Nephron (organoid): ENCODE measurements at regions not wholly inside any gene's neighbourhood (a gene's known extent, or its start where the extent isn't known, plus 50 kb on each side); places are given as distances from the start of the nearest gene placed in this dataset.

Experiments used
- H3K27ac Mint-ChIP-seq, 3 experiments: 2 replicates each; pipeline ENCODE4 v1.8.0; 2020; ENCODE audit warnings: mixed read lengths in 3 of 3, mild to moderate bottlenecking in 2 of 3, moderate library complexity in 1 of 3
- H3K27me3 Mint-ChIP-seq: 2 replicates; pipeline ENCODE4 v1.8.0; 2021; ENCODE audit warnings: low read depth, mild to moderate bottlenecking, moderate library complexity, mixed read lengths
- H3K36me3 Mint-ChIP-seq: 2 replicates; pipeline ENCODE4 v1.8.0; 2020; ENCODE audit warnings: low read depth, mixed read lengths
- H3K4me1 Mint-ChIP-seq: 2 replicates; pipeline ENCODE4 v1.8.0; 2020; ENCODE audit warnings: mixed read lengths
- H3K4me3 Mint-ChIP-seq, 3 experiments: 2 replicates each; pipeline ENCODE4 v1.8.0; 2020; ENCODE audit warnings: mild to moderate bottlenecking in 3 of 3, mixed read lengths in 3 of 3, moderate library complexity in 2 of 3
- H3K9me3 Mint-ChIP-seq: 2 replicates; pipeline ENCODE4 v1.8.0; 2020; ENCODE audit warnings: mixed read lengths
- TF ChIP-seq, protein P1 (sequence below), 3 experiments: fragments of 200-600 bp; sonication (generic); IDR thresholded peaks; one replicate each; pipeline ENCODE4 v1.5.0; 2021; ENCODE audit warnings: antibody characterized with exemption in 3 of 3; ENCODE audit not compliant: unreplicated experiment in 3 of 3

DNA sequence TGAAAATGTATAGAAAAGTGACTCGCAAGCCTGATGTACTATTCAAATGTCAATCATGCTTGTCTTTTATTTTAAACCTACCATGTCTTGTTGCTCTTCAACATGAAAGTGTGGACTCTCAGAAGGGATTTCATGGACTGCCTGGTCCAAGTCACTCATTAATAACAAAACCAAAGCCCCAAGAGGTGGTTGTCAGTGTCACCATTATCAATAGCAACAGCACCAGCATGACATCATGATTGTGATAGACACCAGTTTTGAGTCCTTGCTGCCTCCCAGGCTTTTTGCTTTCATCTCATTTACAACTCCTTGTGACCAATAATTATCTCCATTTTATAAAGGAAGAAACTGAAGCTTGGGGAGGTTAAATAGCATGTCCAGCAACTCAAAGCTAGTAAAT lies 112.0 kb upstream of the TMPO start:
- no peak overlapping the region for H3K4me3 Mint-ChIP-seq
- peaks cover 35% of the 10 kb centered on the region for H3K4me1 Mint-ChIP-seq
- TF ChIP-seq, protein P1, sequence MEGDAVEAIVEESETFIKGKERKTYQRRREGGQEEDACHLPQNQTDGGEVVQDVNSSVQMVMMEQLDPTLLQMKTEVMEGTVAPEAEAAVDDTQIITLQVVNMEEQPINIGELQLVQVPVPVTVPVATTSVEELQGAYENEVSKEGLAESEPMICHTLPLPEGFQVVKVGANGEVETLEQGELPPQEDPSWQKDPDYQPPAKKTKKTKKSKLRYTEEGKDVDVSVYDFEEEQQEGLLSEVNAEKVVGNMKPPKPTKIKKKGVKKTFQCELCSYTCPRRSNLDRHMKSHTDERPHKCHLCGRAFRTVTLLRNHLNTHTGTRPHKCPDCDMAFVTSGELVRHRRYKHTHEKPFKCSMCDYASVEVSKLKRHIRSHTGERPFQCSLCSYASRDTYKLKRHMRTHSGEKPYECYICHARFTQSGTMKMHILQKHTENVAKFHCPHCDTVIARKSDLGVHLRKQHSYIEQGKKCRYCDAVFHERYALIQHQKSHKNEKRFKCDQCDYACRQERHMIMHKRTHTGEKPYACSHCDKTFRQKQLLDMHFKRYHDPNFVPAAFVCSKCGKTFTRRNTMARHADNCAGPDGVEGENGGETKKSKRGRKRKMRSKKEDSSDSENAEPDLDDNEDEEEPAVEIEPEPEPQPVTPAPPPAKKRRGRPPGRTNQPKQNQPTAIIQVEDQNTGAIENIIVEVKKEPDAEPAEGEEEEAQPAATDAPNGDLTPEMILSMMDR (IDR thresholded peaks at IDR 0.05; ENCODE audit: unreplicated experiment in 3 of 3) = no peak
- no peak overlapping the region for H3K27ac Mint-ChIP-seq
- H3K27me3 Mint-ChIP-seq = peaks cover 4% of the 10 kb centered on the region
- no peaks in the 10 kb centered on the region for H3K9me3 Mint-ChIP-seq
- H3K36me3 Mint-ChIP-seq = no peaks in the 10 kb centered on the region

DNA sequence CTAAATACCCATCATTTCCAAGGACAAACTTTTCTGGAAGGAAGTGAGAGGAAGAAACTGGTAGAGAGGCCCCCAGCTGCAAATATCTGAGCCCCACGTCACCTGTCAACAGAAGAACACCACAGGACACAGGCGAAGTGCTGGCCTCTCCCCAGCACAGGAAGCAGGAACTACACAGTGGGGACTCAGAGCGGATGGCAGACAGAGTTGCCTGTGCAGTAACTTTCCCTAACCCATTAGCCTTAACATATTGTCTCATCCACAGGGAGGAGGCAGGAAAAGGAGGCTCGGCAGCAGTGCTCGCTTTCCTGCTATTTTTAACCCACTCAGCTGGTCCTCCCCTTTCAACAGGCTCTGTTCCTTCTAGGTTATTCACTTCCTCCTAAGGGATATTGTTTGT lies 111.5 kb upstream of the TMPO start:
- Mint-ChIP-seq H3K9me3 (no peaks in the 10 kb centered on the region), H3K4me3 (no peak overlapping the region), H3K4me1 (peaks cover 35% of the 10 kb centered on the region), H3K36me3 (no peaks in the 10 kb centered on the region), H3K27ac (no peak overlapping the region), H3K27me3 (peaks cover 4% of the 10 kb centered on the region)
- TF ChIP-seq, protein P1 (IDR thresholded peaks at IDR 0.05; ENCODE audit: unreplicated experiment in 3 of 3) = no peak

DNA sequence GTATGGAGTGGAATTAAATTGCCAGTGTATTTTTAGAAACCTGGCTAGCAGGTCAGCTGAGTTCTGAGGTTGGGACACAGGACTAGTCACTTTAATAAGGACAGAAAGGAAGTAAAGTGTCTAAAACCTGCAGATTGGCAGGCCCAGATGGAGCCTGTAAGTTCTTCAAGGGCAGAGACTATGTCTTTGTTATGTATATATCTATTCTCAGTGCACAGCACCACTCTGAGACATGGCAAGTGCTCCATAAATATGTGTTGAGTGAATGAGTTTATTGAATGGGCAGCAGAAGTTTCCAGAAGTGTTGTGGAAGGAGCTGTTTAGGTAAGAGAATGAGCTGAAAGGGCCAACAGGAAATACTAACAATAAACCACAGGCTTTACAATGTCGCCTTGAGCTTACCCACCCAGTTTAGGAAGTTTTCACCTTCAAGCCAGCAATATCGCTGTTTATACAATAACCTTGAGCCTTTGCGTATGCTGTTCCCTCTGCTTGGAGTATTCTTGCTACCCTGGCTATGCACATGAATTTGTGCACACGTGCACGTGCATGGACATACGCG lies 109.5 kb upstream of the TMPO start:
- Mint-ChIP-seq H3K27ac (no peak overlapping the region), H3K36me3 (no peaks in the 10 kb centered on the region), H3K9me3 (peaks cover 2% of the 10 kb centered on the region), H3K27me3 (no peaks in the 10 kb centered on the region), H3K4me3 (no peak overlapping the region), H3K4me1 (peaks cover 24% of the 10 kb centered on the region)
- TF ChIP-seq, protein P1 (IDR thresholded peaks at IDR 0.05; ENCODE audit: unreplicated experiment in 3 of 3) = no peak

DNA sequence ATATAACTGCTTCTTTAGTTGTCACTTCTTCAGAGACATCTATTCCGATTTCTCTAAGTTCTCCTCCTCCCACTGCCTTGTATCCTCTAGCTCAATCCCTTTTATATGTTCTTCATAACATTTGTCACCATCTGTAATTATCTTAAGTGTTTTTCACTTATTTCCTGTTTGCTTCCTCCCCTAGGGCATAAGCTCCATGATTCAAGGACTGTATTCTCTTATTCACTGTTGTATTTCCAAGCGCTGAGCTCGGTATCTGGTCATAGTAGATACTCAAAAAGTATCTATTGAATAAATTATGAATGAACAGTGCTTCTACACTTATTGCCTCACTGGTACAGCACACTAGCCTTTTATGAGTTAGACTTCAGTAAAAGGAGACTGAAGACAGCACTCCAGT lies 109.0 kb upstream of the TMPO start:
- Mint-ChIP-seq H3K36me3 (no peaks in the 10 kb centered on the region), H3K27ac (no peak overlapping the region), H3K27me3 (no peaks in the 10 kb centered on the region), H3K4me3 (no peak overlapping the region), H3K9me3 (peaks cover 2% of the 10 kb centered on the region), H3K4me1 (peaks cover 20% of the 10 kb centered on the region)
- TF ChIP-seq, protein P1 (IDR thresholded peaks at IDR 0.05; ENCODE audit: unreplicated experiment in 3 of 3) = no peak

DNA sequence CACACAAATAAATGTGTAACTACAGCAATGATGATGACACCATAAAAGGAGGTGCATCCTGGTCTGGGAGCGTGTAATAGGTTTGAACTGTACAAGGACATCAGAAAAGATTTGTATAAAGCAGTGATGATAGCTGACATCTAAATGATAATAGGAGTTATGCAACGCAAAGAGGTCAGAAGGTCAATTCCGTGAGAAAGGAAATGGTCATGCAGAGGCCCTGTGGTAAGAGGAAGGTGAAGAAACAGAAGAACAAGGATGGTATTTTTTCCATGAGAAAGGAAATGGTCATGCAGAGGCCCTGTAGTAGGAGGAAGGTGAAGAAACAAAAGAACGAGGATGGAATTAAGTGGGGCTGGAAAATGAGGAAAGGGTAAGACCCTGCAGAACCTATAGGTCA lies 106.7 kb upstream of the TMPO start:
- peak overlapping the region in 1 of 3 experiments; percentile 20 for H3K27ac Mint-ChIP-seq
- peaks cover 18% of the 10 kb centered on the region for H3K4me1 Mint-ChIP-seq
- no peaks in the 10 kb centered on the region for H3K27me3 Mint-ChIP-seq
- H3K36me3 Mint-ChIP-seq = no peaks in the 10 kb centered on the region
- H3K9me3 Mint-ChIP-seq = peaks cover 2% of the 10 kb centered on the region
- H3K4me3 Mint-ChIP-seq = no peak overlapping the region
- TF ChIP-seq, protein P1 (IDR thresholded peaks at IDR 0.05; ENCODE audit: unreplicated experiment in 3 of 3) = no peak

DNA sequence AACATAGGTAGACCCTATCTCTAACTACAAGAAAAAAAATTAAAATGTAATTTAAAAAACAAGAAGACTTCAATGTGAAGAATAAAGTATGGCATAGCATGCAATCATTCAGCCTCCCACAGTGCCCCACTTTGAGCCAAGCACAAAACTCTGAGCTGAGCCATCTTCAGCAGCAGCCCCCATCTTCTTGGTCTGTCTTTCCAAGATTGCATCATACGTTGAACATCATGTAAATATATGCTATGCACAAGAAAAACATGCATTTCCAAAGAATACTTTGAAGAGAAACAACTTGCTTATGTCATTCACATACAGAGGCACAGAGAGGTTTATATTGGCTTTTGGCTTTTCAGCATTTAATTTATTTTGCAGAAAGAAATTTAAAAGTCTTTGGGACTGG lies 105.8 kb upstream of the TMPO start:
- Mint-ChIP-seq H3K4me3 (no peak overlapping the region), H3K27ac (no peak overlapping the region), H3K36me3 (no peaks in the 10 kb centered on the region), H3K9me3 (peaks cover 2% of the 10 kb centered on the region), H3K4me1 (peaks cover 21% of the 10 kb centered on the region), H3K27me3 (no peaks in the 10 kb centered on the region)
- TF ChIP-seq, protein P1 (IDR thresholded peaks at IDR 0.05; ENCODE audit: unreplicated experiment in 3 of 3) = no peak
